Panc1 (cell line): ENCODE measurements at regions not wholly inside any gene's neighbourhood (a gene's known extent, or its start where the extent isn't known, plus 50 kb on each side); places are given as distances from the start of the nearest gene placed in this dataset.

ENCODE experiments used
- POLR2AphosphoS5 ChIP-seq: IDR thresholded peaks from 2 replicates; pipeline ENCODE4 v1.6.1; 2012; ENCODE audit warnings: mild to moderate bottlenecking, low read depth, low read length, moderate library complexity
- TF ChIP-seq, protein P1 (sequence below): fragments of 450-650 bp; IDR thresholded peaks from 2 replicates; pipeline ENCODE4 v1.5.1; 2017; ENCODE audit warnings: mild to moderate bottlenecking
- TF ChIP-seq, protein P2 (sequence below), 2 experiments: IDR thresholded peaks; 2 replicates each; pipeline ENCODE4 v1.6.1; 2011 to 2012; ENCODE audit warnings: low read depth in 2 of 2, control low read depth in 1 of 2, low read length in 1 of 2, mild to moderate bottlenecking in 1 of 2, moderate library complexity in 1 of 2; ENCODE audit not compliant: insufficient read depth in 1 of 2

DNA sequence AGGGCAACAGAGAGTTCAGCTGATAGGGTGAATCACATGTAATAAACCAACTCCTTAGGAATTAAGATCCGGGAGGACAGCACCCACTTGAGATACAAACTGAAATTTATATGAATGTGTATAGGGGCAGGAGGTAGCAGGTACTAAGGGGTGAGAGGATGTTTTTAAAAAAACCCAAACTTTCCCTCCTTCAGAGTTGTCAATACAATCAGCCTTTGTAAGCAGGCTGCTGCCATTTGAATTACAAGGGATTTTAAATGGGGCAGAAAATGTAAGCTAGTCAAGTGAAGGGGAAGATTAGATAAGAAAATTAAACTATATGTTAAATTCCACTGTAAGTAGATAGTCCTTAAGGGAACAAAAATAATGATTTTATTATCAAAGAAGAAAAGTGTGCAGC lies 1239.7 kb upstream of the CELF4 start:
- no peak for TF ChIP-seq POLR2AphosphoS5
- TF ChIP-seq, protein P1, sequence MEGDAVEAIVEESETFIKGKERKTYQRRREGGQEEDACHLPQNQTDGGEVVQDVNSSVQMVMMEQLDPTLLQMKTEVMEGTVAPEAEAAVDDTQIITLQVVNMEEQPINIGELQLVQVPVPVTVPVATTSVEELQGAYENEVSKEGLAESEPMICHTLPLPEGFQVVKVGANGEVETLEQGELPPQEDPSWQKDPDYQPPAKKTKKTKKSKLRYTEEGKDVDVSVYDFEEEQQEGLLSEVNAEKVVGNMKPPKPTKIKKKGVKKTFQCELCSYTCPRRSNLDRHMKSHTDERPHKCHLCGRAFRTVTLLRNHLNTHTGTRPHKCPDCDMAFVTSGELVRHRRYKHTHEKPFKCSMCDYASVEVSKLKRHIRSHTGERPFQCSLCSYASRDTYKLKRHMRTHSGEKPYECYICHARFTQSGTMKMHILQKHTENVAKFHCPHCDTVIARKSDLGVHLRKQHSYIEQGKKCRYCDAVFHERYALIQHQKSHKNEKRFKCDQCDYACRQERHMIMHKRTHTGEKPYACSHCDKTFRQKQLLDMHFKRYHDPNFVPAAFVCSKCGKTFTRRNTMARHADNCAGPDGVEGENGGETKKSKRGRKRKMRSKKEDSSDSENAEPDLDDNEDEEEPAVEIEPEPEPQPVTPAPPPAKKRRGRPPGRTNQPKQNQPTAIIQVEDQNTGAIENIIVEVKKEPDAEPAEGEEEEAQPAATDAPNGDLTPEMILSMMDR, result no peak
- TF ChIP-seq, protein P2, sequence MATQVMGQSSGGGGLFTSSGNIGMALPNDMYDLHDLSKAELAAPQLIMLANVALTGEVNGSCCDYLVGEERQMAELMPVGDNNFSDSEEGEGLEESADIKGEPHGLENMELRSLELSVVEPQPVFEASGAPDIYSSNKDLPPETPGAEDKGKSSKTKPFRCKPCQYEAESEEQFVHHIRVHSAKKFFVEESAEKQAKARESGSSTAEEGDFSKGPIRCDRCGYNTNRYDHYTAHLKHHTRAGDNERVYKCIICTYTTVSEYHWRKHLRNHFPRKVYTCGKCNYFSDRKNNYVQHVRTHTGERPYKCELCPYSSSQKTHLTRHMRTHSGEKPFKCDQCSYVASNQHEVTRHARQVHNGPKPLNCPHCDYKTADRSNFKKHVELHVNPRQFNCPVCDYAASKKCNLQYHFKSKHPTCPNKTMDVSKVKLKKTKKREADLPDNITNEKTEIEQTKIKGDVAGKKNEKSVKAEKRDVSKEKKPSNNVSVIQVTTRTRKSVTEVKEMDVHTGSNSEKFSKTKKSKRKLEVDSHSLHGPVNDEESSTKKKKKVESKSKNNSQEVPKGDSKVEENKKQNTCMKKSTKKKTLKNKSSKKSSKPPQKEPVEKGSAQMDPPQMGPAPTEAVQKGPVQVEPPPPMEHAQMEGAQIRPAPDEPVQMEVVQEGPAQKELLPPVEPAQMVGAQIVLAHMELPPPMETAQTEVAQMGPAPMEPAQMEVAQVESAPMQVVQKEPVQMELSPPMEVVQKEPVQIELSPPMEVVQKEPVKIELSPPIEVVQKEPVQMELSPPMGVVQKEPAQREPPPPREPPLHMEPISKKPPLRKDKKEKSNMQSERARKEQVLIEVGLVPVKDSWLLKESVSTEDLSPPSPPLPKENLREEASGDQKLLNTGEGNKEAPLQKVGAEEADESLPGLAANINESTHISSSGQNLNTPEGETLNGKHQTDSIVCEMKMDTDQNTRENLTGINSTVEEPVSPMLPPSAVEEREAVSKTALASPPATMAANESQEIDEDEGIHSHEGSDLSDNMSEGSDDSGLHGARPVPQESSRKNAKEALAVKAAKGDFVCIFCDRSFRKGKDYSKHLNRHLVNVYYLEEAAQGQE (IDR thresholded peaks at IDR 0.05; ENCODE audit: insufficient read depth in 1 of 2, low read depth in 2 of 2, low read length in 1 of 2), result no peak
